GM23338 (cell line): ENCODE measurements at regions not wholly inside any gene's neighbourhood (a gene's known extent, or its start where the extent isn't known, plus 50 kb on each side); places are given as distances from the start of the nearest gene placed in this dataset.

ENCODE experiments used
- ATAC-seq: fragments of 200-7000 bp; cut with Tn5 transposase; 3 replicates; pipeline ENCODE4 v1.9.1; 2020
- DNase-seq: peaks from one replicate; pipeline ENCODE4 v3.0.0-alpha.2; 2015; ENCODE audit warnings: low spot score
- H2AFZ ChIP-seq: fragments of 200-600 bp; sonication (generic); 2 replicates; pipeline ENCODE4 v1.8.0; 2016; ENCODE audit warnings: antibody characterized with exemption, mild to moderate bottlenecking, moderate library complexity
- H3F3A ChIP-seq: fragments of 200-600 bp; sonication (generic); replicated peaks from 2 replicates; pipeline ENCODE4 v1.8.0; 2017; ENCODE audit warnings: antibody characterized with exemption, mixed run types, low read depth
- H3K27ac ChIP-seq: fragments of 200-600 bp; sonication (generic); 2 replicates; pipeline ENCODE4 v1.6.1; 2016; ENCODE audit warnings: low read depth
- H3K27me3 ChIP-seq: fragments of 200-600 bp; sonication (generic); 2 replicates; pipeline ENCODE4 v1.8.0; 2016; ENCODE audit warnings: mild to moderate bottlenecking, mixed run types, moderate library complexity; ENCODE audit not compliant: insufficient read depth
- H3K36me3 ChIP-seq: fragments of 200-600 bp; sonication (generic); 2 replicates; pipeline ENCODE4 v1.8.0; 2016; ENCODE audit warnings: mild to moderate bottlenecking; ENCODE audit not compliant: insufficient read depth
- H3K4me1 ChIP-seq: fragments of 200-600 bp; sonication (generic); 2 replicates; pipeline ENCODE4 v1.8.0; 2016; ENCODE audit warnings: mild to moderate bottlenecking, moderate library complexity; ENCODE audit not compliant: insufficient read depth
- H3K4me2 ChIP-seq: fragments of 200-600 bp; sonication (generic); 2 replicates; pipeline ENCODE4 v1.7.1; 2017; ENCODE audit warnings: mixed run types
- H3K4me3 ChIP-seq: fragments of 200-600 bp; sonication (generic); 2 replicates; pipeline ENCODE4 v1.6.1; 2016; ENCODE audit warnings: mixed run types
- H3K79me2 ChIP-seq: fragments of 200-600 bp; sonication (generic); replicated peaks from 2 replicates; pipeline ENCODE4 v1.8.0; 2017; ENCODE audit warnings: mild to moderate bottlenecking; ENCODE audit not compliant: insufficient read depth
- H3K9me2 ChIP-seq: fragments of 200-600 bp; sonication (generic); 2 replicates; pipeline ENCODE4 v1.8.0; 2017; ENCODE audit not compliant: insufficient read depth
- H4K20me1 ChIP-seq: fragments of 200-600 bp; sonication (generic); replicated peaks from 2 replicates; pipeline ENCODE4 v1.8.0; 2017; ENCODE audit warnings: mild to moderate bottlenecking; ENCODE audit not compliant: insufficient read depth
- H3K27ac Mint-ChIP-seq: 2 replicates; pipeline ENCODE4 v1.8.0; 2020; ENCODE audit warnings: inconsistent platforms, mild to moderate bottlenecking, moderate library complexity, mixed read lengths
- H3K27me3 Mint-ChIP-seq: 3 replicates; pipeline ENCODE4 v1.8.0; 2022; ENCODE audit warnings: low read depth, mild to moderate bottlenecking, moderate library complexity, mixed read lengths, inconsistent platforms; ENCODE audit not compliant: insufficient read depth, poor library complexity
- H3K36me3 Mint-ChIP-seq: 3 replicates; pipeline ENCODE4 v1.8.0; 2021; ENCODE audit warnings: low read depth, mild to moderate bottlenecking, inconsistent platforms, moderate library complexity, mixed read lengths
- H3K4me1 Mint-ChIP-seq: 3 replicates; pipeline ENCODE4 v1.8.0; 2020; ENCODE audit warnings: mild to moderate bottlenecking, inconsistent platforms, mixed read lengths
- H3K4me3 Mint-ChIP-seq: 3 replicates; pipeline ENCODE4 v1.8.0; 2021; ENCODE audit warnings: moderate library complexity, mild to moderate bottlenecking, inconsistent platforms, mixed read lengths
- H3K9me3 Mint-ChIP-seq: 3 replicates; pipeline ENCODE4 v1.8.0; 2020; ENCODE audit warnings: moderate library complexity, mild to moderate bottlenecking, inconsistent platforms, mixed read lengths
- CREB1 ChIP-seq: fragments of 250-450 bp; sonication (Bioruptor Pico); IDR thresholded peaks from 2 replicates; pipeline ENCODE4 v1.5.0; 2020; ENCODE audit warnings: low read depth, mild to moderate bottlenecking, moderate library complexity
- CTCF ChIP-seq, 2 experiments: fragments of 200-600 bp in 1 of 2; sonication (generic) in 1 of 2; conservative IDR thresholded peaks; 2 replicates each; pipeline versions ENCODE4 v1.5.1 to v1.6.1; 2016 to 2017; ENCODE audit warnings: antibody characterized with exemption in 2 of 2, low read depth in 2 of 2, mild to moderate bottlenecking in 2 of 2, moderate library complexity in 1 of 2
- ETS1 ChIP-seq: IDR thresholded peaks from 2 replicates; pipeline ENCODE4 v1.6.1; 2016; ENCODE audit warnings: antibody characterized with exemption
- EZH2 ChIP-seq: fragments of 200-600 bp; sonication (generic); IDR thresholded peaks from one replicate; pipeline ENCODE4 v1.8.0; 2017; ENCODE audit warnings: antibody characterized with exemption, mild to moderate bottlenecking, low read depth; ENCODE audit not compliant: unreplicated experiment
- EZH2phosphoT487 ChIP-seq: fragments of 200-600 bp; sonication (generic); IDR thresholded peaks from one replicate; pipeline ENCODE4 v1.8.1; 2018; ENCODE audit warnings: antibody characterized with exemption; ENCODE audit not compliant: unreplicated experiment
- JUNB ChIP-seq: IDR thresholded peaks from one replicate; pipeline ENCODE4 v1.6.1; 2016; ENCODE audit warnings: antibody characterized with exemption; ENCODE audit not compliant: unreplicated experiment
- NANOG ChIP-seq: IDR thresholded peaks from 2 replicates; pipeline ENCODE4 v1.6.1; 2016; ENCODE audit warnings: antibody characterized with exemption, borderline replicate concordance
- POLR2AphosphoS5 ChIP-seq: IDR thresholded peaks from 2 replicates; pipeline ENCODE4 v1.6.1; 2016; ENCODE audit warnings: antibody characterized with exemption, low read depth
- REST ChIP-seq: IDR thresholded peaks from one replicate; pipeline ENCODE4 v1.6.1; 2018; ENCODE audit warnings: antibody characterized with exemption; ENCODE audit not compliant: unreplicated experiment
- STAT1 ChIP-seq: IDR thresholded peaks from one replicate; pipeline ENCODE4 v1.6.1; 2016; ENCODE audit warnings: antibody characterized with exemption; ENCODE audit not compliant: unreplicated experiment
- ZNF114 ChIP-seq: fragments of 250-450 bp; sonication (Bioruptor Pico); IDR thresholded peaks from 2 replicates; pipeline ENCODE4 v1.5.0; 2020; ENCODE audit warnings: mild to moderate bottlenecking, moderate library complexity
- ZNF331 ChIP-seq: fragments of 250-450 bp; sonication (Bioruptor Pico); IDR thresholded peaks from 2 replicates; pipeline ENCODE4 v1.5.0; 2020; ENCODE audit warnings: low read depth, mild to moderate bottlenecking, moderate library complexity
- ZNF462 ChIP-seq: fragments of 250-450 bp; sonication (Bioruptor Pico); IDR thresholded peaks from 2 replicates; pipeline ENCODE4 v1.5.0; 2020; ENCODE audit warnings: mild to moderate bottlenecking, moderate library complexity

GRCh38 chr18:78792736-78793135 is 186.9 kb upstream of the SALL3 start:
- Histone ChIP-seq H3F3A (no peaks in the 10 kb centered on the region), H3K79me2 (no peaks in the 10 kb centered on the region), H3K4me1 (no peaks in the 10 kb centered on the region), H3K4me2 (no peak overlapping the region), H3K36me3 (no peaks in the 10 kb centered on the region), H3K27me3 (no peaks in the 10 kb centered on the region), H4K20me1 (no peaks in the 10 kb centered on the region), H3K4me3 (no peak overlapping the region), H3K27ac (no peak overlapping the region), H3K9me2 (no peaks in the 10 kb centered on the region), H2AFZ (no peak overlapping the region)
- no peak for TF ChIP-seq ZNF462 (CRISPR knock-in tag)
- no peak for TF ChIP-seq NANOG
- TF ChIP-seq EZH2phosphoT487: no peak
- no peak for TF ChIP-seq STAT1
- no peak for TF ChIP-seq ETS1
- TF ChIP-seq EZH2: no peak
- TF ChIP-seq ZNF114 (CRISPR knock-in tag): no peak
- no peak for TF ChIP-seq CTCF (conservative IDR thresholded peaks at IDR 0.05; ENCODE audit: low read depth in 2 of 2)
- no peak for TF ChIP-seq ZNF331
- no peak for TF ChIP-seq REST
- no peak for TF ChIP-seq POLR2AphosphoS5
- TF ChIP-seq CREB1 (CRISPR knock-in tag): no peak
- TF ChIP-seq JUNB: no peak
- H3K27me3 Mint-ChIP-seq: peaks cover 8% of the 10 kb centered on the region
- no peak for ATAC-seq
- peaks cover 96% of the 10 kb centered on the region for H3K9me3 Mint-ChIP-seq
- no peak overlapping the region for H3K4me3 Mint-ChIP-seq
- no peaks in the 10 kb centered on the region; the same call in 2 of the 3 replicates for H3K4me1 Mint-ChIP-seq
- DNase-seq: no peak
- no peak overlapping the region for H3K27ac Mint-ChIP-seq
- peaks cover 43% of the 10 kb centered on the region for H3K36me3 Mint-ChIP-seq
